HUES48 (cell line): ENCODE measurements at regions not wholly inside any gene's neighbourhood (a gene's known extent, or its start where the extent isn't known, plus 50 kb on each side); places are given as distances from the start of the nearest gene placed in this dataset.

ENCODE experiments used
- H3K27ac ChIP-seq: one replicate; pipeline ENCODE4 v1.7.0; 2013; ENCODE audit warnings: low read depth, low read length, inconsistent platforms
- H3K27me3 ChIP-seq: 2 replicates; pipeline ENCODE4 v1.6.1; 2013; ENCODE audit warnings: mild to moderate bottlenecking, low read length; ENCODE audit not compliant: control insufficient read depth, insufficient read depth
- H3K36me3 ChIP-seq: 2 replicates; pipeline ENCODE4 v1.6.1; 2013; ENCODE audit warnings: low read length; ENCODE audit not compliant: control insufficient read depth, insufficient read depth
- H3K4me1 ChIP-seq: 2 replicates; pipeline ENCODE4 v1.6.1; 2013; ENCODE audit warnings: mild to moderate bottlenecking, low read length; ENCODE audit not compliant: control insufficient read depth, insufficient read depth
- H3K4me3 ChIP-seq: 2 replicates; pipeline ENCODE4 v1.5.1; 2013; ENCODE audit warnings: mild to moderate bottlenecking, low read depth, low read length
- H3K9ac ChIP-seq: 2 replicates; pipeline ENCODE4 v1.6.1; 2013; ENCODE audit warnings: mild to moderate bottlenecking, low read depth, low read length, moderate library complexity
- H3K9me3 ChIP-seq: 2 replicates; pipeline ENCODE4 v1.6.1; 2013; ENCODE audit warnings: low read length; ENCODE audit not compliant: control insufficient read depth, insufficient read depth

GRCh38 chr2:57881998-57882888 lies 164.4 kb upstream of the VRK2 start:
- Histone ChIP-seq H3K4me1 (peaks cover 8% of the 10 kb centered on the region), H3K36me3 (no peaks in the 10 kb centered on the region), H3K9ac (no peak overlapping the region), H3K27ac (no peak overlapping the region), H3K9me3 (no peaks in the 10 kb centered on the region), H3K4me3 (no peak overlapping the region), H3K27me3 (no peaks in the 10 kb centered on the region)

GRCh38 chr2:57882895-57883515 lies 163.6 kb upstream of the VRK2 start:
- no peaks in the 10 kb centered on the region for H3K9me3 ChIP-seq
- H3K9ac ChIP-seq = no peak overlapping the region
- H3K27me3 ChIP-seq = no peaks in the 10 kb centered on the region
- peaks cover 3% of the 10 kb centered on the region for H3K4me1 ChIP-seq
- H3K4me3 ChIP-seq = no peak overlapping the region
- no peak overlapping the region for H3K27ac ChIP-seq
- H3K36me3 ChIP-seq = no peaks in the 10 kb centered on the region

GRCh38 chr2:57884281-57884680 lies 162.3 kb upstream of the VRK2 start:
- Histone ChIP-seq H3K27me3 (no peaks in the 10 kb centered on the region), H3K36me3 (no peaks in the 10 kb centered on the region), H3K9me3 (no peaks in the 10 kb centered on the region), H3K9ac (no peak overlapping the region), H3K4me1 (no peaks in the 10 kb centered on the region; the same call in 1 of the 2 replicates), H3K4me3 (no peak overlapping the region), H3K27ac (no peak overlapping the region)

GRCh38 chr2:57885742-57886141 lies 160.9 kb upstream of the VRK2 start:
- Histone ChIP-seq H3K4me1 (no peaks in the 10 kb centered on the region; the same call in 1 of the 2 replicates), H3K4me3 (no peak overlapping the region), H3K9me3 (no peaks in the 10 kb centered on the region), H3K36me3 (no peaks in the 10 kb centered on the region), H3K27ac (no peak overlapping the region), H3K27me3 (no peaks in the 10 kb centered on the region), H3K9ac (no peak overlapping the region)

GRCh38 chr2:57886161-57886786 lies 160.3 kb upstream of the VRK2 start:
- no peaks in the 10 kb centered on the region for H3K36me3 ChIP-seq
- no peak overlapping the region for H3K4me3 ChIP-seq
- no peak overlapping the region for H3K27ac ChIP-seq
- no peak overlapping the region for H3K9ac ChIP-seq
- no peaks in the 10 kb centered on the region for H3K9me3 ChIP-seq
- H3K27me3 ChIP-seq = no peaks in the 10 kb centered on the region
- H3K4me1 ChIP-seq = no peaks in the 10 kb centered on the region; the same call in 1 of the 2 replicates

DNA sequence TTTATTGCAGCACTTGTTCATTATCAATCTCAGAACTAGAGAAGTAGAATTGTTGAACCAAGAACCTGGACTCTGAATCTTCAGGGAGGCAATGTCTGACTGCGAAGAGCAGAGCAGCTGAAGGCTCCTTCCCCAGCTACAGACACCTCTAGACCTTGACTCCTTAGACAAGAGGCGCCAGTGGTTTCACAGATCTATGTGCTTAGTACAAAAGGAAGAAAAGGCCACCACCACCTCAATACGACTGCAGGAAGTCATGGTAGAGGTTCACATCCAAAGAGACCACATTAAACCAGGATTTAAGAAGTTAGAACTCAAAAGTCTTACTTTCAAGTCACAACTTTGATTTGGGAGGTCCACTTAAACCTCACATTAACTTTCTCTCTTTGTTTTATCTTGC lies 158.1 kb upstream of the VRK2 start:
- Histone ChIP-seq H3K27ac (no peak overlapping the region), H3K27me3 (no peaks in the 10 kb centered on the region), H3K4me1 (no peaks in the 10 kb centered on the region), H3K4me3 (no peak overlapping the region), H3K9ac (no peak overlapping the region), H3K9me3 (no peaks in the 10 kb centered on the region), H3K36me3 (no peaks in the 10 kb centered on the region)

DNA sequence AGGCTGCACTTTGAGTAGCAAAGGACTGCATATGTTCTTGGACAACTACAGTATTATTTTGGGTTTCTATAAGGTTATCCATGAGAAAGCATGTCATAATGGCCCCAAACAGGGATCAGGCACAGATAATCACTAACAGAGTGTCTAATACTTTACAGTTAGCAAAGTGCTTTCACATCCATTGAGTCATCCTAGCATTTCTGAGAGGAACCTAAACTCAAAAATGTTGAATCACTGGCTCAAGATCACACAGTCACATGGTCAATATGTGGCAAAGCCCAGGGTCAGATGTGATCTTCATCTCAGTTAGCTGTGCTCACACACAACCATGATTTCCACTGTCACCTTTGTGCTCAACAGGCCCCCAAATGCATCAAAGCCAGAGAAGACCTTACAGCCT lies 156.1 kb upstream of the VRK2 start:
- Histone ChIP-seq H3K27ac (no peak overlapping the region), H3K9me3 (no peaks in the 10 kb centered on the region), H3K4me1 (no peaks in the 10 kb centered on the region), H3K4me3 (no peak overlapping the region), H3K36me3 (no peaks in the 10 kb centered on the region), H3K27me3 (no peaks in the 10 kb centered on the region), H3K9ac (no peak overlapping the region)

GRCh38 chr2:57891086-57891712 lies 155.4 kb upstream of the VRK2 start:
- Histone ChIP-seq H3K36me3 (no peaks in the 10 kb centered on the region), H3K4me1 (no peaks in the 10 kb centered on the region), H3K27ac (no peak overlapping the region), H3K9ac (no peak overlapping the region), H3K4me3 (no peak overlapping the region), H3K9me3 (no peaks in the 10 kb centered on the region), H3K27me3 (no peaks in the 10 kb centered on the region)

DNA sequence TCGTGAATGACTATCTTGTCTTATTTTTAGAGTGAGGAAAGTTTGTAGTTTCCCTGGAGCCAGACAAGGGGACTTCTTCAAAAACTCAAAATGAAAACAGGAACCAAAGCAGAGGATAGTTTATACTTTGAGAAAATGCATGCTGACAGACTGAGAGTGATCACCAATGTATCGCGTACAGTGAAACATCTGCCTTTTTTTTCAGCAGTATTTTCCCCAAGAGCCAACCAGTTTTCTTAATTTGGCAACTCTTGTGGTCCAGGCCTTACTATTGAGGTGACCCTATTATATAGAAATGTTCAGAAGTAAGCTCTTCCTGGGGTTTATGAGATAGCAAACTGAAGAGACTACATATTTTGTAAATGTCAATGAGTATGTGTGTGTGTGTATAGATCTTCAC lies 153.7 kb upstream of the VRK2 start:
- Histone ChIP-seq H3K4me3 (no peak overlapping the region), H3K36me3 (no peaks in the 10 kb centered on the region), H3K9me3 (no peaks in the 10 kb centered on the region), H3K4me1 (no peaks in the 10 kb centered on the region), H3K27ac (no peak overlapping the region), H3K27me3 (no peaks in the 10 kb centered on the region), H3K9ac (no peak overlapping the region)

DNA sequence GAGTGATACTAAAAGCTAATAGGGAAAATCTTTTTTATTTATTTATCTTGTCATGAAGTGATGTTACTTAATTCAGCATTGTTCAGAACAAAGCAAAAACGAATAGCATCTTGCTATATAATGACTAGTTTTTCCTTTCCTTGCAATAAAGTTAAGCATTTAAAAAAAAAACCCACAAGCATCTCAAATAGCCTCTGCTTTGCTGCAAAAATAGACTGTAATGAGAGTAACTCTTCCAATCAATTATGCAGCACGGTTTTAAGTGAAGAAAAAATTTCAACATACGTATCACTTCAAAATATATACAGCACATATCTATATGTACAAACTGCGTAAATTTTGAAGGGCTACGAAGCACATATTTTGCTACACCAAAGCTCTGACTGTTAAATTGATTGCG lies 153.3 kb upstream of the VRK2 start:
- H3K9me3 ChIP-seq = no peaks in the 10 kb centered on the region
- no peaks in the 10 kb centered on the region for H3K36me3 ChIP-seq
- no peak overlapping the region for H3K27ac ChIP-seq
- no peaks in the 10 kb centered on the region for H3K4me1 ChIP-seq
- no peak overlapping the region for H3K4me3 ChIP-seq
- H3K9ac ChIP-seq = no peak overlapping the region
- no peaks in the 10 kb centered on the region for H3K27me3 ChIP-seq

GRCh38 chr2:57893786-57894185 lies 152.8 kb upstream of the VRK2 start:
- no peak overlapping the region for H3K4me3 ChIP-seq
- no peaks in the 10 kb centered on the region for H3K9me3 ChIP-seq
- H3K9ac ChIP-seq = no peak overlapping the region
- H3K4me1 ChIP-seq = no peaks in the 10 kb centered on the region
- H3K36me3 ChIP-seq = no peaks in the 10 kb centered on the region
- no peak overlapping the region for H3K27ac ChIP-seq
- no peaks in the 10 kb centered on the region for H3K27me3 ChIP-seq
